H9 (cell line): ENCODE measurements at regions not wholly inside any gene's neighbourhood (a gene's known extent, or its start where the extent isn't known, plus 50 kb on each side); places are given as distances from the start of the nearest gene placed in this dataset.

ENCODE experiments used
- DNase-seq: peaks from one replicate; pipeline ENCODE4 v3.0.0-alpha.2; 2017
- H2AFZ ChIP-seq: one replicate; pipeline ENCODE4 v1.6.1; 2013; ENCODE audit warnings: mild to moderate bottlenecking, low read length, control low read depth, moderate library complexity
- H2AK5ac ChIP-seq: 2 replicates; pipeline ENCODE4 v1.6.1; 2013; ENCODE audit warnings: low read length, control low read depth, mixed read lengths; ENCODE audit not compliant: insufficient read length
- H2BK120ac ChIP-seq: one replicate; pipeline ENCODE4 v1.6.1; 2013; ENCODE audit warnings: low read depth, mild to moderate bottlenecking, low read length, control low read depth, inconsistent platforms; ENCODE audit not compliant: poor library complexity, severe bottlenecking
- H2BK12ac ChIP-seq: 2 replicates; pipeline ENCODE4 v1.6.1; 2013; ENCODE audit warnings: low read length, control low read depth, mixed read lengths, low read depth; ENCODE audit not compliant: insufficient read length
- H2BK15ac ChIP-seq: 2 replicates; pipeline ENCODE4 v1.6.1; 2013; ENCODE audit warnings: low read depth, low read length, control low read depth
- H2BK20ac ChIP-seq: one replicate; pipeline ENCODE4 v1.6.1; 2013; ENCODE audit warnings: low read depth, mild to moderate bottlenecking, low read length, control low read depth, inconsistent platforms; ENCODE audit not compliant: poor library complexity, severe bottlenecking
- H2BK5ac ChIP-seq: 2 replicates; pipeline ENCODE4 v1.6.1; 2013; ENCODE audit warnings: low read length, control low read depth, mixed read lengths; ENCODE audit not compliant: insufficient read length
- H3K14ac ChIP-seq: 2 replicates; pipeline ENCODE4 v1.6.1; 2013; ENCODE audit warnings: low read length, control low read depth; ENCODE audit not compliant: insufficient read depth
- H3K18ac ChIP-seq: 2 replicates; pipeline ENCODE4 v1.6.1; 2013; ENCODE audit warnings: low read depth, mild to moderate bottlenecking, mixed read lengths, low read length, control low read depth; ENCODE audit not compliant: insufficient read length
- H3K23ac ChIP-seq: 2 replicates; pipeline ENCODE4 v1.6.1; 2013; ENCODE audit warnings: low read length, control low read depth, mixed read lengths, low read depth; ENCODE audit not compliant: insufficient read length
- H3K23me2 ChIP-seq: 2 replicates; pipeline ENCODE4 v1.6.1; 2013; ENCODE audit warnings: low read depth, mild to moderate bottlenecking, mixed read lengths, low read length, control low read depth; ENCODE audit not compliant: insufficient read length, poor library complexity, severe bottlenecking
- H3K27ac ChIP-seq: 2 replicates; pipeline ENCODE4 v1.5.1; 2013; ENCODE audit warnings: low read length, control low read depth, mixed read lengths, low read depth; ENCODE audit not compliant: insufficient read length
- H3K27me3 ChIP-seq: 2 replicates; pipeline ENCODE4 v1.6.1; 2013; ENCODE audit warnings: low read length, control low read depth, inconsistent platforms; ENCODE audit not compliant: insufficient read depth
- H3K4ac ChIP-seq: 2 replicates; pipeline ENCODE4 v1.6.1; 2013; ENCODE audit warnings: low read depth, mild to moderate bottlenecking, control low read depth, inconsistent platforms, low read length, moderate library complexity
- H3K4me1 ChIP-seq: 2 replicates; pipeline ENCODE4 v1.6.1; 2013; ENCODE audit warnings: low read length, control low read depth, inconsistent platforms; ENCODE audit not compliant: insufficient read depth
- H3K4me2 ChIP-seq: 2 replicates; pipeline ENCODE4 v1.6.1; 2013; ENCODE audit warnings: low read length, control low read depth, mixed read lengths; ENCODE audit not compliant: insufficient read length, insufficient read depth
- H3K56ac ChIP-seq: 2 replicates; pipeline ENCODE4 v1.6.1; 2013; ENCODE audit warnings: low read depth, mild to moderate bottlenecking, mixed read lengths, low read length, control low read depth; ENCODE audit not compliant: insufficient read length
- H3K79me1 ChIP-seq: 2 replicates; pipeline ENCODE4 v1.6.1; 2013; ENCODE audit warnings: low read depth, mild to moderate bottlenecking, moderate library complexity, low read length, control low read depth, inconsistent platforms; ENCODE audit not compliant: insufficient read depth, poor library complexity, severe bottlenecking
- H3K79me2 ChIP-seq: 2 replicates; pipeline ENCODE4 v1.6.1; 2013; ENCODE audit warnings: low read length, control low read depth, inconsistent platforms; ENCODE audit not compliant: insufficient read depth
- H3K9ac ChIP-seq: 2 replicates; pipeline ENCODE4 v1.6.1; 2013; ENCODE audit warnings: low read length, control low read depth, mixed read lengths; ENCODE audit not compliant: insufficient read length; ENCODE audit errors: extremely low read depth
- H3K9me3 ChIP-seq: one replicate; pipeline ENCODE4 v1.6.1; 2013; ENCODE audit warnings: low read depth, low read length, inconsistent platforms; ENCODE audit not compliant: control insufficient read depth
- H3T11ph ChIP-seq: one replicate; pipeline ENCODE4 v1.6.1; 2013; ENCODE audit warnings: mild to moderate bottlenecking, low read length, control low read depth, inconsistent platforms
- H4K20me1 ChIP-seq: one replicate; pipeline ENCODE4 v1.6.1; 2013; ENCODE audit not compliant: control insufficient read depth, insufficient read length, insufficient read depth
- H4K5ac ChIP-seq: 2 replicates; pipeline ENCODE4 v1.6.1; 2013; ENCODE audit warnings: low read depth, mild to moderate bottlenecking, mixed read lengths, low read length, control low read depth; ENCODE audit not compliant: insufficient read length
- H4K8ac ChIP-seq: replicated peaks from 2 replicates; pipeline ENCODE4 v1.6.1; 2013; ENCODE audit warnings: low read length, control low read depth, mixed read lengths, low read depth; ENCODE audit not compliant: insufficient read length
- H4K91ac ChIP-seq: 2 replicates; pipeline ENCODE4 v1.6.1; 2013; ENCODE audit warnings: low read depth, mild to moderate bottlenecking, moderate library complexity, mixed read lengths, low read length, control low read depth; ENCODE audit not compliant: insufficient read length
- H3K27ac Mint-ChIP-seq, 3 experiments: 2 replicates in 2 of 3; 3 replicates in 1 of 3; pipeline ENCODE4 v1.8.0; 2020 to 2021; ENCODE audit warnings: mixed read lengths in 3 of 3, mild to moderate bottlenecking in 1 of 3, moderate library complexity in 1 of 3
- H3K27me3 Mint-ChIP-seq: 2 replicates; pipeline ENCODE4 v1.8.0; 2021; ENCODE audit warnings: low read depth, mild to moderate bottlenecking, moderate library complexity, mixed read lengths
- H3K36me3 Mint-ChIP-seq, 3 experiments: 2 replicates in 2 of 3; 3 replicates in 1 of 3; pipeline ENCODE4 v1.8.0; 2020 to 2021; ENCODE audit warnings: low read depth in 3 of 3, mixed read lengths in 3 of 3; ENCODE audit not compliant: insufficient read depth in 1 of 3
- H3K4me1 Mint-ChIP-seq, 2 experiments: 2 replicates each; pipeline ENCODE4 v1.8.0; 2020; ENCODE audit warnings: mixed read lengths in 2 of 2
- H3K4me3 Mint-ChIP-seq, 2 experiments: 2 replicates in 1 of 2; 3 replicates in 1 of 2; pipeline ENCODE4 v1.8.0; 2020 to 2021; ENCODE audit warnings: mild to moderate bottlenecking in 2 of 2, mixed read lengths in 2 of 2, moderate library complexity in 1 of 2
- H3K9me3 Mint-ChIP-seq, 2 experiments: 2 replicates in 1 of 2; 3 replicates in 1 of 2; pipeline ENCODE4 v1.8.0; 2020; ENCODE audit warnings: mild to moderate bottlenecking in 2 of 2, mixed read lengths in 2 of 2, moderate library complexity in 1 of 2
- WGBS: extraction: QIAGEN DNeasy Blood & Tissue Kit; methylation state at CpG from one replicate; pipeline ENCODE4 v1.1.7; 2013; ENCODE audit warnings: missing lambda C conversion rate, low lambda C conversion rate, mixed read lengths; ENCODE audit not compliant: insufficient read length; ENCODE audit errors: extremely low coverage; 5-methylcytosine and 5-hydroxymethylcytosine counted together
- TF ChIP-seq, protein P1 (sequence below): fragments of 200-600 bp; sonication (generic); conservative IDR thresholded peaks from 3 replicates; pipeline ENCODE4 v1.8.0; 2021; ENCODE audit warnings: antibody characterized with exemption, mild to moderate bottlenecking

GRCh38 chr4:81538716-81539427, 67.2 kb upstream of the RASGEF1B start:
- no peaks in the 10 kb centered on the region for H3K4me1 Mint-ChIP-seq
- H3K9me3 ChIP-seq = no peaks in the 10 kb centered on the region
- H2BK15ac ChIP-seq = no peak overlapping the region
- H4K91ac ChIP-seq = no peak overlapping the region
- no peak overlapping the region for H4K8ac ChIP-seq
- no peak overlapping the region for H2BK120ac ChIP-seq
- no peak overlapping the region for H3T11ph ChIP-seq
- TF ChIP-seq, protein P1, sequence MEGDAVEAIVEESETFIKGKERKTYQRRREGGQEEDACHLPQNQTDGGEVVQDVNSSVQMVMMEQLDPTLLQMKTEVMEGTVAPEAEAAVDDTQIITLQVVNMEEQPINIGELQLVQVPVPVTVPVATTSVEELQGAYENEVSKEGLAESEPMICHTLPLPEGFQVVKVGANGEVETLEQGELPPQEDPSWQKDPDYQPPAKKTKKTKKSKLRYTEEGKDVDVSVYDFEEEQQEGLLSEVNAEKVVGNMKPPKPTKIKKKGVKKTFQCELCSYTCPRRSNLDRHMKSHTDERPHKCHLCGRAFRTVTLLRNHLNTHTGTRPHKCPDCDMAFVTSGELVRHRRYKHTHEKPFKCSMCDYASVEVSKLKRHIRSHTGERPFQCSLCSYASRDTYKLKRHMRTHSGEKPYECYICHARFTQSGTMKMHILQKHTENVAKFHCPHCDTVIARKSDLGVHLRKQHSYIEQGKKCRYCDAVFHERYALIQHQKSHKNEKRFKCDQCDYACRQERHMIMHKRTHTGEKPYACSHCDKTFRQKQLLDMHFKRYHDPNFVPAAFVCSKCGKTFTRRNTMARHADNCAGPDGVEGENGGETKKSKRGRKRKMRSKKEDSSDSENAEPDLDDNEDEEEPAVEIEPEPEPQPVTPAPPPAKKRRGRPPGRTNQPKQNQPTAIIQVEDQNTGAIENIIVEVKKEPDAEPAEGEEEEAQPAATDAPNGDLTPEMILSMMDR = no peak
- H3K9me3 Mint-ChIP-seq = peaks cover 4 to 5% of the 10 kb centered on the region in 2 experiments; a peak in 3 of 5 replicates
- no peak overlapping the region for H3K4me2 ChIP-seq
- no peak for DNase-seq
- no peaks in the 10 kb centered on the region for H3K27me3 ChIP-seq
- H3K79me1 ChIP-seq = no peaks in the 10 kb centered on the region
- H2BK5ac ChIP-seq = no peak overlapping the region
- peaks cover 0 to 11% (median 0%) of the 10 kb centered on the region in 3 experiments; a peak in 2 of 7 replicates for H3K36me3 Mint-ChIP-seq
- no peak overlapping the region for H4K5ac ChIP-seq
- no peak overlapping the region for H3K56ac ChIP-seq
- no peak overlapping the region for H3K18ac ChIP-seq
- H3K27ac Mint-ChIP-seq = no peak overlapping the region
- no peak overlapping the region for H3K23ac ChIP-seq
- no peaks in the 10 kb centered on the region for H3K23me2 ChIP-seq
- no peak overlapping the region for H3K9ac ChIP-seq
- no peak overlapping the region for H3K27ac ChIP-seq
- no peak overlapping the region for H2BK20ac ChIP-seq
- no peak overlapping the region for H2AK5ac ChIP-seq
- no peak overlapping the region for H2AFZ ChIP-seq
- no peaks in the 10 kb centered on the region; the same call in none of the 2 replicates for H3K27me3 Mint-ChIP-seq
- H3K79me2 ChIP-seq = no peaks in the 10 kb centered on the region
- no peaks in the 10 kb centered on the region for H4K20me1 ChIP-seq
- no peak overlapping the region for H2BK12ac ChIP-seq
- no peak overlapping the region for H3K14ac ChIP-seq
- H3K4me1 ChIP-seq = no peaks in the 10 kb centered on the region
- WGBS = no CpG with 5 or more reads among the region's 6 CpGs
- no peak overlapping the region for H3K4ac ChIP-seq
- no peak overlapping the region for H3K4me3 Mint-ChIP-seq
